NB4 (cell line): ENCODE measurements at regions not wholly inside any gene's neighbourhood (a gene's known extent, or its start where the extent isn't known, plus 50 kb on each side); places are given as distances from the start of the nearest gene placed in this dataset.

Source experiments
- POLR2A ChIP-seq: IDR thresholded peaks from 2 replicates; pipeline ENCODE4 v1.6.1; 2011; ENCODE audit warnings: mild to moderate bottlenecking; ENCODE audit not compliant: insufficient read length; ENCODE audit errors: extremely low read depth
- TF ChIP-seq, protein P1 (sequence below): IDR thresholded peaks from one replicate; pipeline ENCODE4 v1.5.1; 2012; ENCODE audit warnings: low read depth, low read length

DNA sequence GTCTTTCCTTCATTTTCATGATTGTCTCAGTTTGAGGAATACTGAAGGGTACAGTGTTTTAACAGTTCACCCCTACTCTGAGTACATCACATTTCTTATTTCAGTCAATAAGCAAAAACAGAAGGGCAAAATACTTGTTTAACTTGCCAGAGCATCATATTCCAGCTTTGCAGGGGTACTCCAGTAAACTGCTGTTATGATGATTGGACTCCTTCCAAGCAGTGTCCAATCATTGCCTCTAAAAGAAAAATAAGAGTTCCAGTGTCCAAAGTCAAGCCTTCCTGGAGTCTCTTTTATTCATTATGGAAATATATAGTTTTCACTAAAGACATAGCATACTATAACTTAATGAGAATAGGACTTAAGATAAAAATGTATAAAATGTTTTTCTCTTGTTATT is 105.1 kb downstream of the FANCF start:
- TF ChIP-seq, protein P1, sequence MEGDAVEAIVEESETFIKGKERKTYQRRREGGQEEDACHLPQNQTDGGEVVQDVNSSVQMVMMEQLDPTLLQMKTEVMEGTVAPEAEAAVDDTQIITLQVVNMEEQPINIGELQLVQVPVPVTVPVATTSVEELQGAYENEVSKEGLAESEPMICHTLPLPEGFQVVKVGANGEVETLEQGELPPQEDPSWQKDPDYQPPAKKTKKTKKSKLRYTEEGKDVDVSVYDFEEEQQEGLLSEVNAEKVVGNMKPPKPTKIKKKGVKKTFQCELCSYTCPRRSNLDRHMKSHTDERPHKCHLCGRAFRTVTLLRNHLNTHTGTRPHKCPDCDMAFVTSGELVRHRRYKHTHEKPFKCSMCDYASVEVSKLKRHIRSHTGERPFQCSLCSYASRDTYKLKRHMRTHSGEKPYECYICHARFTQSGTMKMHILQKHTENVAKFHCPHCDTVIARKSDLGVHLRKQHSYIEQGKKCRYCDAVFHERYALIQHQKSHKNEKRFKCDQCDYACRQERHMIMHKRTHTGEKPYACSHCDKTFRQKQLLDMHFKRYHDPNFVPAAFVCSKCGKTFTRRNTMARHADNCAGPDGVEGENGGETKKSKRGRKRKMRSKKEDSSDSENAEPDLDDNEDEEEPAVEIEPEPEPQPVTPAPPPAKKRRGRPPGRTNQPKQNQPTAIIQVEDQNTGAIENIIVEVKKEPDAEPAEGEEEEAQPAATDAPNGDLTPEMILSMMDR = no peak
- TF ChIP-seq POLR2A = no peak
